GM21381 (cell line): ENCODE measurements at regions not wholly inside any gene's neighbourhood (a gene's known extent, or its start where the extent isn't known, plus 50 kb on each side); places are given as distances from the start of the nearest gene placed in this dataset.
A peak's percentile ranks its signal among the peaks of the same experiment; 100 is the strongest.

Experiments
- ATAC-seq: cut with Tn5 transposase; IDR thresholded peaks from one replicate; pipeline ENCODE4 v1.9.1; 2021; ENCODE audit warnings: mild to moderate bottlenecking, moderate library complexity; ENCODE audit not compliant: unreplicated experiment

DNA sequence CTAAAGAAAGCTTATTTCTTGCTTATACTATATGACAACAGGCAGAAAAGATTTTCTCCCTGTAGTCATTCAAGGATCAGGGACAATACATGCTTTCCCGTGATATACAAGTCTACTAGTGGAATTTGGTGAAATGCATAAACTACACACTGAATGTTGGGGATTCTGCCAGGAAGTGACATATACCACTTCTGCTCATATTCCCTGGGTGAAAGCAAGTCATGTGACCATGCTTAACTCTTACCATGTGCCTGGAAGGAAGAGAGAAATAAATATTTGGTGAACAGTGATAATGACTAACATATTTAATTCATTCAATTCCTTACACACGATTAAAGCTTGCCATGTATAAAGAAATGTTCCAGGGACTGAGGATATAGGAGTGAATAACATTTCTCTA is 534.6 kb downstream of the PPARGC1A start:
- ATAC-seq: no peak

DNA sequence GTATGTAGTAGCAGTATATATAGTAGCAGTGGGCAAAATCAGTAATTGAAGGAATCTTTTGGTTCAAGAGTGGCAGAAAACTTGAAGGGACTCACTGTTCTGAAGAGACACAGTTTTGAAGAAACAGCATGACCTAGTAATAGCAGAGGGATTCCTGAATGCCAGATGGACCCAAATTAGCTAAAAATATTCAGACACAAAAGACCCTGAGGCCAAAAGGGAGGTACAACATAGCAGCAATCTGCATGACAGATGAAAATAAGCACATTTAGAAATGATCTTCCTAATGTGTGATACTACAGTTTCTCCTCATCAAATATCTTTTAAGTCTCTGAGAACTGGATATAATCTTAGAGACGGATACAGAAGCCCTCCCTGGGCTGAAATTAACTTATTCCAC is 536.6 kb downstream of the PPARGC1A start:
- ATAC-seq: no peak

DNA sequence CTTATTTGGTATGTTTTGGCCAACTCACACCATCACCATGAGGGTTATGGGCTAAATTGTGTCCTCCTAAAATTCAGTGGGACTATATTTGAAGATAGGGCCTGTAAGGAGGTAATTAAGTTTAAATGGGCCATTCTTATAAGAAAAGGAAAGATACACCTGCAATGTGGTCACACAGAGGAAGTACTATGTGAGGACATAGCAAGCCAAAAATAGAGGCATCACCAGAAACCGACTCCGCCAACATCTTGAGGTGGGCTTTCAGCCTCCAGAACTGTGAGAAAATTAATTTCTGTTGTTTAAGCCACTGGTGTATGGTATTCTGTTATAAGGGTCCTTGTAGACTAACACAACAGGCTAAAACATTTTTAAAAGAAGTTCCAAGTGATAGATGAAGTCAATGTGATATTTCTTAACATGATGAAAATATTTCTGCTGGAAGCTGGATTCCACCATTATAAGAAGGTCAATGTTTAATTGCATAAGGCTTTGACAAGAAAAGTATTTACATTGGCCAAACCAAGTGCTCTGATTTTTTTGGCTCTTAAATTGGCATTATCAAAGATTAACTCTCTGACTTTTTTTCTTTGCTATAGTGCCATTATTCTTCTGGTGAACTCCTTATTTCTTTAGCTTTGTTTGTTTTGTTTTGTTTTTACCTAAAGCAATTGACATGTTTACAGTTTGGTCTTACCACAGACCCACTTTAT is 540.9 kb downstream of the PPARGC1A start:
- ATAC-seq: peak; percentile 66

DNA sequence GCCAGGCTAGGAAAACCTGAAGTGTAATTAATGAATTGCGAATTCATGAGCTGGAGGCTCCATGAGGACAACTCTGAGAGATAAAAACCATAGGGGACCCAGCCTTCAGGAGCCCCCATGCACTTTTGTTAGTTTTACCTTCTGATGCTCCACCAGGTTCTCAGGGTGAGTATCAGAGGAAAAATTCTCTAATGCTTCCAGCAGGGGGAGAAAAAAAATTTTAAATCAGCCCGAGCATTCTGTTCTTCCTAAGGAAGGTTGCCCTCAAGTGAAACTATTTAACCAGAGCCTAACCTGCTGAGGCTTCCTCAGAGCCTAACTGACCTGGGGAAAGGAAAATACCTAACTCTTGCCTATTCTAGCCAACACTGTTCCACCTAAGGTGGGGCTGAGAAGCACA is 552.6 kb downstream of the PPARGC1A start:
- ATAC-seq: no peak

DNA sequence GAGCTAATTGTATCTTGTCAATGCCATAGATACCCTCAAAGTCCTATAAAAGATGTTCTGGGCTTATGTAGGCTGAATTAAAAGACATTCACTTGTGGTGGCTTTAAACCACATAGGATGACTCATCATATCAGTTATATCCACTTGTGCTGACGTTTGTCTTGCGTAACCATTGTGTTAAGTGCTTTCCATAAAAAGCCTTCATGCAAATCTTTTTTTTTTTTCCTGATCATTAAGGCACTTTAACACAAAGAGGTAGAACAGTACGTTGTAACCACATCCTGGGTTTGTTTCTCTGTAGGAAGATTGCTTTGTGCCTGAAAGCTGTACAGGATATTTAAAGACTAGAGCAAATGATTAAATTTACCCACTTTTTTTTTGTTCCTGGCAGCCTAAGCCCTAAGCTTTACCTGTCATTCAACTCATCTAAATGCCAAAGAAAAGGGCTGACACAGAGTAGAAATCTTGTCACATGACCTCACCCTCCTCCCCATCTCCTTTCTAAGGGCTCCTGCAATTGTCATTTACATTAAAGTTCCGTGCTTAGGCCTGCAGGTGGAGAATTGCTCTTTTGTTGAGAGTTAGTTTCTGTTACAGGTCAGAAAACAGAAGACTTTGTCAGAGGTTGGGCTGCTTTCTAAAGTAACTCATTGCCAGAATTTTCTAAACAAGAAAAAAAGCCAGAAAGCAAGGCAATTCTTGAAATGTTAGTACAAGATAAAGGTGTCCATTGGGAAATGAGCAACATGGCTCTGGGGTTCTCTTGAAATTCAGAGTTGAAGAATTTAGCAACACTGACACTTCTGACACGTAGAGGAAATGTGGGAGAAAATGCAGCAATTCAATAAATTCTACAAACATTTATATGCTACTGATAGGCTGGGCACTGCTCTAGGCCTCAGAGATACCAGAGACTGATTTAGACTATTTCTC is 555.6 kb downstream of the PPARGC1A start:
- peak; percentile 82 for ATAC-seq

DNA sequence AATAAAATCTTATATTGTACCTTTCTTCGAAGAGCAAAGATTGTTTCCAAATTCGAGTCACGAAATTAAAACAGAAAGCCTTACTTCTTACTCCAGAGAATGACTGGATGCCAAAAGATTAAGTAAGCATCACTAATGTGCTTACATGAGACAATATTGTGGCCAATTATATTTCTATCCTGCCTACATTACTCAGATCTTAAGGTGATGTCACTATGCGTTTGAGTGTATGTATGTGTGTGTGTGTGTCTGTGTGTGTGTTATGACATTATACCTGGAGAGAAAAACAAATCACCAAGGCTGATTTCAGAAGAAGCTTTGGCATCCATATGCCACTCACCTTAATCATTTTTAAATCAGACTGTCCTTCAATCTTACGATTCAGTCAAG is 556.3 kb downstream of the PPARGC1A start:
- peak; percentile 3 for ATAC-seq

DNA sequence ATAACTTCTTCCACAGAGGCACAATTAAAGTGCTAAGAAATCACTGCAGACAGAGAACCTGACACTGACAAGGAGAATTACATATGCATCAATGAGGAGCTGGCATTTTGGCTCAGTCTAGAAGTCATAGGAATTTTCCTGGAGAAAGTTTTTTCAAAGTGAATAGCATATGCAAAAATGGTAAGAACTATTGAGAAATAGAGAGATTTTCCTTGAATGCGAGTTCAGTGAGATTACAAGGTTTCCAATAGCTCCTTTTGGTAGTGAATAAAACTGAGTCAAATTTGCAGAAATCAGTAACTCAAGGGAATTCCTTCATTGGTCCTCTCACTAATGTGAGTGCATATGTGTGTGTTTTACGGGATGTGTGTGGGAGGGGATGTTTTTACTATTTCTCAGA is 557.5 kb downstream of the PPARGC1A start:
- no peak for ATAC-seq

DNA sequence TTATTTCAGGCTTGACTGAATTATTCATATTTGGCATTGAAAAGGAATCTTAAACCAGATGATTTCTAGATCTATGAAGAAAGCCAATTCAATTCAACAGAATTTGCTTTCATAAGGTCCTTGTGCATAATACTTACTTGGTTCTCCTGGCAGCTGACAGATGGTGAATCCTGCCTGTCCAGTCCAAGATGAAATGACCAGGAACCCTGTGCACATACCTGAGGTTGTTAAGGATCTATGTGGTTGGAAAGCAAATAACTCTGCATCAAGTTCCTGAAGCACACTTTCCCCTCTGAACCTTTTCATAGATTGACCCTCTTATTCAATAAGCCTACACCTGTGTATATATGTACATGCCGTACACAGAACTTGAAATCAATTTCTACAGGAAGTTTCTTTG is 562.7 kb downstream of the PPARGC1A start:
- no peak for ATAC-seq

DNA sequence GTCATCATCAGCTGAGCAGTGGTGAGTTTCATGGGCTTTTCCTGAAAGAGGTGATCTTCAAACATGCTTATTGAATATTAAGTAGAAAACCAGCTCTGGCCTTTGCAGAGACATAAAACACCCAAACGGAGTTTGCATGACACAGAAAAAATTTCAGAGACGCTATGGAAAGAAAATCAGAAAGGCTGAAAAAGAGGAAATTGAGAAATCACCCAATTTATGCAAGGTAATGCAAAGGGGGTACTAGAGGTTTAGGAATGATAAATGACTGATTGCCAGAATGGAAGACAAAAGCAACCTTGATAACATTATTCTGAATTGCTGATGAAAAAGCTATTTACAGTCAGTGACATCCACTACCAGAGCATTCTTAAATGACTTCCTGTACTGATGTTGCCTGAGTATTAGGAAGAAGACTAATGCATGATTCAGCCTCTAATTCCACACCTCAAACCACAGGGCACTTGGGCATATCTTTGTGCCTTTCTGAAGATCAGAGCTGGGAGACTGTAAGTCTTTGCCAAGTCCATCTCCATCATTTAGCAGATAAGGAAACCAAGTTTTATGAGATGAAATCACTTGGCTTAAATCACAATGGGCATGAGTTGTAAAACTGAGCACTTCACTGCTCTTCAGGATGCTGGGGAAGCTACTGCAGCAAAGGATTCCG is 565.7 kb downstream of the PPARGC1A start:
- no peak for ATAC-seq

DNA sequence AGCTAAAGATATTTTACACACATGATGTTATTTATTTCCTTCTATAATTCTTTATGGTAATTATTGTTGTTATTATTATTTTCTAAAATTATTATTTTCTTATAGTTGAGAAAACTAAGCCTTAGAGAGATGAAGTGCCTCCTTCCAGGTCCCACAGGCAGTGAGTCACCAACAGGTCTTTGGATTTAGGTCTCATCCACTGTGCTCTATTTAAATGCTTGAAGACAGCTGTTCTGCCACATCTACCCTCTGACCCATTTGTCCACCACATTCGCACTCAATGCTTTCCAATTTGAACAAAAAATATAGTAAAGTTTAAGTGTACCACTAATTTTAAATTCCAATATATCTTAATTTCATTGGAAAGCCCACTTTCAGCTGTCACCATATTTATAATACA is 566.4 kb downstream of the PPARGC1A start:
- ATAC-seq: no peak

DNA sequence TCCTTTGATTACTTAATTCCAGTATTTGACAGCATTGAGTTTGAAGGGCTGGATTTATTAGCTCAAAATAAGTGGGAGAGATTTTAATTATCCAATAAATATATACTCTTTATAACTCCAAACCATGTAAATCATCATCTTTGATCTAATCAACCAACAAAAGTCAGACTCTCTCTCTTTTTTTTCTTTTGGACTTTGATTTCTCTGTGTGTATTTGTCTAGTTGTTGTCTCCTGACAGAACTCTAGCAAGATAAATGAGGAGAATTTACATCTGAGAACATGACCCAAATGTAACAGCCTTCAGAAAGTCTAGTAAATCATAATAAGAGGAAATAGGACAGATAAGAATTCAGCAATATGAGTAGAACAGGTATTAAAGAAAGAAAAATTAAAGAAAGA is 567.1 kb downstream of the PPARGC1A start:
- ATAC-seq: no peak

DNA sequence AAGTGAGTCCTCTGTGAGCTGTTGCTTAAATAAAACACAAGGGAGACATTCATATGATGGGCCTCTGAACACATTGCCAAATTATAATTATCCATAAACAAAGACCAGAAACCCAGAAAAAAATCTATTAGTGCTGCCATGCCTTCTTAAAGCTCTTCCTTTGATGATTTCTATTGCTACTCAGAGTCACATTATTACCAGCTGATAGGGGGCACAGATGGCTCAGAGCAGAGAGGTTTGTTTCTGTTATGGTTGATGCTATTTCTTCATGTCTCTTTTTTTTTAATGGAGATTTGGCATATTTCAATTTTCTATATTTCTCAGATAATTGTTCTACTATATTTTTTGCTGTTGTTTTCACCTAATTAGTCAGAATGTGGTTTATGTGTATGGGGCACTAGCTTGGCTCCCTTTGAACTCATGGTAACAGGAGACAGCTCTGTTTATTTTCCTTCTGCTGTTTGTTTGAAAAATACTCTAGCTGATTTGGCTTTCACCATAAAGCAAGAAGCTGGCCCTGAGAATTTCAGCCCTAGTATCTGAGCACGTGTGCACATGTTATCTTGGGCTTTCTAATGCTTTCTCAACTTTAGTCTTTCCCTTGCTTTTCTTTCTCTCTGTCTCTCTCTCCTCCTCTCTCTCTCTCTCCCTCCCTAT is 568.8 kb downstream of the PPARGC1A start:
- no peak for ATAC-seq

DNA sequence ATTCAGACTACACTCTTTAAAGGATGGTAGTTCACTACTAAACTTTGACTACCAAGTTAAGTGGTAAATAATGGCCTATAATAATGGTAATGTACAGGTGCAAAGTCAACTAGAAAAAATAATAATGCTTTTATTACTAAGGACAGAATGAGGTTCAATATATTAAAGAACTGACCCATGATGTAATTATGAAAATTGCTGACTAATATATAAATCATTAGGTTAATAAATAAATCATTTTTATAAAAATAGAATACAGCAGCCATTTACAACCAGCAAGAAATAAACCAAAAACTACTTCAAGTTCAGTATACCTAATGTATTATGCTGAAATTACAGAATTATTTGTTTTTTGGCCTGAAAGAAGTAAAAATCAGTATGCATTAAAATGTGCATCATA is 577.2 kb downstream of the PPARGC1A start:
- ATAC-seq: no peak

DNA sequence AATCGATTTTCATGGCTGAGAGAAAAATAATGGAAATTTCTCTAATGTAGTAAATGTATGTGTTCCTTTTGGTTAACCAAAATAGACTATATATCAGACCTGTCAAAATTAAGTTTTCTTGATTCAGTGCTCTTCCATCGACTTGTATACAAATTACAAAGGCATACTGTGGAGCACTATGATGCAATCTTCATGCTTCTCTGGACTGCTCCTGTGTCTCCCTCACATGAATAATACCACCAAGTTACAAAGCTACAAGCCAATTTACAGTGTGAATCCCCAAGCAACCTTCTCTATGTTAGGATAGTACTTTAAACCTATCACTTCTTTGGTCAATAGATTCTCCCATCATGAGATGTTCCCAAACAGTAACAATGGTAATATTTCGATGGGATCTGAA is 577.9 kb downstream of the PPARGC1A start:
- ATAC-seq: no peak

DNA sequence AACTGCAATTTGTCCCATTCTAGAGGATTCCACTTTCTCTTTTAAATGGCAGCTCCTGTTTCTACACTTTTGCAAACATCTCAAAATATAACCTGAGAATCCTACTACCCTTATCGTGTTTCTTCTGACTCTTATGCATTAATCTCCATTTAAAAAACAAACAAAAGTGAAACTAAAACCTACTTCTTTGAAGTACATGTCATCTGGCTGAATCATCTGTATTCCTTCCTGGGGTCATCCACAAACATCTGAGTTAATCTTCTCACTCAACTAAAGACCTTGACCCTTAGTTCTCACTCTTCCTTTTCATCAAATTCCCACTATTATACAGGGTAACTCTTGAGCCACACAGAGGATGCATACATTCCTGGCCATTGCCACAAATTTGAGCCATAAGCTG is 584.8 kb downstream of the PPARGC1A start:
- peak; percentile 63 for ATAC-seq

DNA sequence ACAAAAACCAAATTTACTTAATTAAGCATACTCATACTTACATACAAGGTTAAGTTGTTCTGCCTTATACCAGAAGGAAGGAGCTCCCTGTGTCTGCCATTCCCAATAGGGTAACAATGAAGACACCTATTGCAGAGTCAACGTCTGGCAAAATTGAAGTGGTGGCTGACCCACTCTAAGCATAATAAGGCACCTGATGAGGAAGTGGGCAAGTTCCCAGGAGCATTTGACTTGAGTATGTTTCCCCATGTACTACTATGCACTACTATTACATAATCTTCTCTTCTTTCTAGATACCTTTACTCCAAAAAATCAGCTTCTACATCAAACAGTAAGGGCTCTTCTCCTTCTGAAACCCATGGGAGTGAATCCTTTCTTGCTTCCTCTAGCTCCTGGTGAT is 591.5 kb downstream of the PPARGC1A start:
- no peak for ATAC-seq

DNA sequence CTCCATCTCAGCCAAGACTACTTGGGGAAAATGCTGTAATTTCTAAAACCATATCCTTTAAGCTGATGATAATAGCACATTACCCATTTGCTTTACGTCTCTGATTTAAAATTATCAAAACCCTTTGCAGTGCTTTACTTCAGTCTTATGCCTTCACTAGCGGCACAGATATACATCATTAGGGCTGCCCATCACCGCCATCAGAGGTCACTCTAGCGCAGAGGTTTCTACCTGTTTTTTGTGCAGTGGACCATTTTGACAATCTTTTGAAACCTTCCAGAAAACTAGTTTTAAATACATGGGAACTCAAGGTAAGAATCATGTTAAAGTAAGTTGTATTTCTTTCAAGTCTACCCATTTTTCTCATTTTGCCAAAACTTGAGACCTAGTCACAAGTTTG is 592.5 kb downstream of the PPARGC1A start:
- no peak for ATAC-seq

DNA sequence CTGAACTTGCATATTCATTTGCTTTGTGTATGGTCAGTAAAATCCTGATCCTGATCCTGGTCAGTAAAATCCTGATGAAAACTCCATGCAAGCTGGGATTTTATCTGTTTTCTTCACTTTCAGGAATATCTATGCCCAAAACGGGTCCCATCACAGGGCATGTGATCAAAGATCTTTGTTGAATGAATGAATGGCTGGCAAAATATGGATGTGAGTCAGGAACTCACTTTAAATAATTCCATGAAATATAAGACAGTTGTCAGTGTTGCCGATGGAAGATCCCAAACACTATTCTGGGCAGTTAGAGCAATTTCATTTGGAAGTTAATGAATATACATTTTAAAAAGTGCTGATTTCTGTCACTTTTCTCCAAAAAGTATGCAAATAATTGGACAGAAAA is 598.4 kb downstream of the GBA3 start:
- no peak for ATAC-seq

DNA sequence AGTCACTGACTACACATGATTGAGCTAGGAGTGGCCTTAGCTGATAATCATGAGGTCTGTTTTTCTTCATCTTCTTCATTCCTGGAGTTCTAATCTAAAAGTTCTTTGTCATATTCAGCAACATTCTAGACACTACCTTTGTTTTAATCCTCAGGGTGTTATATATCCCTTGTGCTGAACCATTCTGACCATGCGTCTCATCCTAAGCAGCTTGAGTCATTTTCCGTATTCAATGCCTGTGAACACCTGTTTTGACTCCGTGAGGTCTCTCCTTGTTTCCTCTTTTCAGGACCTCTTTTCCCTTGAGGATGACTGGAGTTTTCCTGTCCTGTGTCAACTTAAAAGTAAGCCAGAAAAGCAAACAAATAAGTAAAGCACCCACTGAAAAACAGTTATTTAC is 597.9 kb downstream of the GBA3 start:
- ATAC-seq: no peak

DNA sequence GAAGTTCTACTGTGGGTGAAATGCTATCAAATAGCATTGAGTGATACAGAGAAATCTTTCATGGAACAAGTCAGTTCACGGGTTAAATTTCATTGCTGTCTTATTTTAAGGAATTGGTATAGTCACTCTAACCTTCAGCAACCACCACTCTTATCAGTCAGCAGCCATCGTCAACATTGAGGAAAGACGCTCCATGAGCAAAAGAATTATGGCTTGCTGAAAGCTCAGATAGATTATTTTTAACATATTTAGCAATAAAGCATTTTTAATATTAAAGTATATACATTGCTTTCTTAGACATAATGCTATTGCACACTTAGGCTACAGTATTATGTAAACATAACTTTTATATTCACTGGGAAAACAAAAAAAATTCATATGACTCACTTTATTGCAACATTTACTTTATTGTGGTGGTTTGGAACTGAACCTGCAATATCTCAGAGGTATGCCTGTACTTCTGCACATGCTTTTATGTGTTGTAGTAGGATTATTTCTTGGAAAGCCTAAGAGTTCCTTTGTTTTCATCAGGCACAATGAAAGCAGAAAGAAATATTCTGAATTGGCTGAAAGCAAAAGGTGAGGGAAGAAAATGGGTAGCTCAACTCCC is 586.7 kb downstream of the GBA3 start:
- no peak for ATAC-seq

DNA sequence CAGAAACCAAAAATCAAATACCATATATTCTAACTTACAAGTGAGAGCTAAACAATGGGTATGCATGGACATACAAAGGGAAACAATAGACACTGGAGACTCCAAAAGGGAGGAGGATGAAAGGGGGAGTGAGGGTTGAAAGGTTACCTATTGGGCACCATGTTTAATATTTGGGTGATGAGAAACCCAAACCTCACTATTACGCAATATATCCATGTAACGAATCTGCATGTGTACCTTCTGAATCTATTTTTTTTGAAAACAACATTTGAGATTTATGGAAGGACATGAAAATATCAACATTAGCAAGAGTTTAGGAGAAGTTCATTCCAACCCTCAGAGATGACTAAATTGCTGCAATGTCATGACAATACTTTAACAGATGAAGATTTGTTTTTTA is 586.1 kb downstream of the GBA3 start:
- ATAC-seq: no peak
